OCI-LY1 (cell line): ENCODE measurements at regions not wholly inside any gene's neighbourhood (a gene's known extent, or its start where the extent isn't known, plus 50 kb on each side); places are given as distances from the start of the nearest gene placed in this dataset.

Experiments used
- CTCF ChIP-seq: fragments of 200-600 bp; sonication (generic), shearing (Covaris generic); IDR thresholded peaks from 2 replicates; pipeline ENCODE4 v1.5.1; 2017; ENCODE audit warnings: mild to moderate bottlenecking, antibody characterized with exemption, low read length, moderate library complexity, mixed read lengths
- EZH2 ChIP-seq: fragments of 200-600 bp; sonication (generic), shearing (Covaris generic); IDR thresholded peaks from 2 replicates; pipeline ENCODE4 v1.8.0; 2017; ENCODE audit warnings: borderline replicate concordance, mixed run types, mild to moderate bottlenecking, antibody characterized with exemption, low read length, moderate library complexity, mixed read lengths

GRCh38 chr18:77970814-77971213 is 721.2 kb downstream of the GALR1 start:
- TF ChIP-seq CTCF (no peak), EZH2 (no peak)
